ENCODE measurements at regions not wholly inside any gene's neighbourhood (a gene's known extent, or its start where the extent isn't known, plus 50 kb on each side); places are given as distances from the start of the nearest gene placed in this dataset.

DNA sequence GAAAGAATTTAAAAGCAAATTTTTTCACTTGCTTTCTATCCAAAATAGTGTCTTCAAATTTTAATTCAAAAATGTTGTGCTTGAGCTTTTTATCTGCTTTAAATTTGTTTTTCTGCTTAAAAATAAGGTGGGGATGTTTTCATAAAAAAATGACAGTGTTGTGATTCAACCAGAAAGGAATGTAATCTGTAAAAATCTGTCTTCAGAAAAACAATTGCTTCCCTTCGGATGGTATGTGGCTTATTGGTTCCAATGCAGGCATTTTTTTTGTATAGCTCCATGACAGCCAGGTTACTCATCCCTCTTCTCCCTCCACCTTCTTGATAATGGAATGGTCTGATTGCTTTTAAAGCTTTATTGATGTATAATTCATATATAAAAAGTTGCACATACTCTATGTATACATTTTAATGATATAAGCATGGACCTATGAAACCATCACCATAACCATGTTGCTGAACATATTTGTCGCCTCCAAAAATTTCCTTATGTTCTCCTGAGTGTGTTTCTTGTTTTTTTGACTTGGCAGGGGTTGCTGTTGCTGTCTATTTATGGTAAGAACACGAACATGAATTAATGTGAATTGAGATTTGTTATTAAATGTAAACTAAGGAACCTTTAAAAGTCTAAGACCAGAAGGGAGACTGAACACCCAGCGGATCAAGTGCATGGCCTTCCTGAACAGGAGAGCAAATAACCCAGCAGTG lies 363.7 kb upstream of the SPHKAP start:
- Histone ChIP-seq H3K4me3 (ENCODE audit: low read depth, low read length) (no peak overlapping the region), H3K36me3 (ENCODE audit: control insufficient read depth, insufficient read depth, low read length) (no peaks in the 10 kb centered on the region), H3K27me3 (ENCODE audit: control insufficient read depth, insufficient read depth, low read length) (no peaks in the 10 kb centered on the region)
- TF ChIP-seq CTCF (IDR thresholded peaks at IDR 0.05; ENCODE audit: insufficient read depth, low read length, poor library complexity, severe bottlenecking): no peak
- DNase-seq (ENCODE audit: low read depth): no peak

- no peak overlapping the region for H3K4me3 ChIP-seq (ENCODE audit: low read depth, low read length)
- H3K36me3 ChIP-seq (ENCODE audit: control insufficient read depth, insufficient read depth, low read length): no peaks in the 10 kb centered on the region
- no peak for TF ChIP-seq CTCF (IDR thresholded peaks at IDR 0.05; ENCODE audit: insufficient read depth, low read length, poor library complexity, severe bottlenecking)
- no peak for DNase-seq (ENCODE audit: low read depth)
- no peaks in the 10 kb centered on the region for H3K27me3 ChIP-seq (ENCODE audit: control insufficient read depth, insufficient read depth, low read length)
These were observed 361.6 kb upstream of the SPHKAP start for GRCh38 chr2:228543117-228543516.

- DNase-seq (ENCODE audit: low read depth): no peak
- no peak for TF ChIP-seq CTCF (IDR thresholded peaks at IDR 0.05; ENCODE audit: insufficient read depth, low read length, poor library complexity, severe bottlenecking)
- Histone ChIP-seq H3K36me3 (ENCODE audit: control insufficient read depth, insufficient read depth, low read length) (no peaks in the 10 kb centered on the region), H3K4me3 (ENCODE audit: low read depth, low read length) (no peak overlapping the region), H3K27me3 (ENCODE audit: control insufficient read depth, insufficient read depth, low read length) (no peaks in the 10 kb centered on the region)
These were observed 360.8 kb upstream of the SPHKAP start for GRCh38 chr2:228542277-228542676.

DNA sequence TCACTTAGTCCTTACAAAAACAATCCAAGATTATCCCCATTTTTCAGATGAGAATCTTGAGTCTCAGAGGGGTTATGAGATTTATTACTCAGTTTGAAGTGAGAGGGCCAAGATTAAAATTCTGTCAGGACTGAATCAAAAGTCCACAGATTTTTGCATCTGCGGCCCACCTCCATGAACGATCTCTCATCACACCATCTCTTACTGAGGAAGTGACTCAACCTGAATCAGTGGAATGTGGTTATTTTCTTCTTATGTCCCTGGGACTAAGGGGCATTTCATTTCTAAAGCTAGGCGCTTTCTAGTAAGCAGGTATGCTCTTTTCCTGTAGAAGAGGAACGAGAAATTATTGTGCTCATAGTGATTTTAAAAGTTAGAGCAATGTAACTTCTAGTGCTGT lies 360.3 kb upstream of the SPHKAP start:
- peak; percentile 5 for DNase-seq (ENCODE audit: low read depth)
- Histone ChIP-seq H3K36me3 (ENCODE audit: control insufficient read depth, insufficient read depth, low read length) (no peaks in the 10 kb centered on the region), H3K27me3 (ENCODE audit: control insufficient read depth, insufficient read depth, low read length) (no peaks in the 10 kb centered on the region), H3K4me3 (ENCODE audit: low read depth, low read length) (no peak overlapping the region)
- no peak for TF ChIP-seq CTCF (IDR thresholded peaks at IDR 0.05; ENCODE audit: insufficient read depth, low read length, poor library complexity, severe bottlenecking)

DNA sequence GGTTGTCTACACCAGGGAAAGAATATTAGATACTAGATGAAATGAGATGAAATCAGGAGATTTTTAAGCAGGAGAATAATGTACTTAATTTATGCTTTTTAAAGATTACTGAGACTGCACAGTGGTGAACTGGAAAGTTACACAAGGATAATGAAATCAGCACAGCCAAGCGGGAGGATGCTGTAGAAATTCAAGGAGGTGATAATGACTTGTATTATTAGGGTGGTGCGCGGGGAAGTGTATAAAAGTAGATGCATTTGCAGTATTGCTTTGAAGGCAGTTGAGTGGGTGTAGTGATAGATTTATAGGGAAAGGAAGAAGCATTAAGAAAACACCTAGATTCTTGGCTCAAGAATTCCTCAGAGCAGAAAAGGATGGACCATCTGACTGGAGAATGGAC lies 359.5 kb upstream of the SPHKAP start:
- DNase-seq (ENCODE audit: low read depth): no peak
- no peaks in the 10 kb centered on the region for H3K36me3 ChIP-seq (ENCODE audit: control insufficient read depth, insufficient read depth, low read length)
- H3K4me3 ChIP-seq (ENCODE audit: low read depth, low read length): no peak overlapping the region
- no peak for TF ChIP-seq CTCF (IDR thresholded peaks at IDR 0.05; ENCODE audit: insufficient read depth, low read length, poor library complexity, severe bottlenecking)
- H3K27me3 ChIP-seq (ENCODE audit: control insufficient read depth, insufficient read depth, low read length): no peaks in the 10 kb centered on the region

- DNase-seq (ENCODE audit: low read depth): no peak
- H3K36me3 ChIP-seq (ENCODE audit: control insufficient read depth, insufficient read depth, low read length): no peaks in the 10 kb centered on the region
- TF ChIP-seq CTCF (IDR thresholded peaks at IDR 0.05; ENCODE audit: insufficient read depth, low read length, poor library complexity, severe bottlenecking): no peak
- no peak overlapping the region for H3K4me3 ChIP-seq (ENCODE audit: low read depth, low read length)
- no peaks in the 10 kb centered on the region for H3K27me3 ChIP-seq (ENCODE audit: control insufficient read depth, insufficient read depth, low read length)
These were observed 353.9 kb upstream of the SPHKAP start for GRCh38 chr2:228535396-228535795.
